Right lobe of liver (tissue), 6 donors: ENCODE measurements at regions not wholly inside any gene's neighbourhood (a gene's known extent, or its start where the extent isn't known, plus 50 kb on each side); places are given as distances from the start of the nearest gene placed in this dataset.

Experiments used
- ATAC-seq, 4 donors: fragments of 200-7000 bp; cut with Tn5 transposase; one replicate each; pipeline ENCODE4 v1.9.1; 2020; ENCODE audit warnings: mild to moderate bottlenecking in 4 of 4, moderate library complexity in 4 of 4
- DNase-seq, 3 donors: peaks; one replicate each; pipeline ENCODE4 v3.0.0-alpha.2; 2020
- H3K27ac ChIP-seq, 3 donors: fragments of 200-600 bp; one replicate each; pipeline ENCODE4 v1.8.0; 2022
- H3K27me3 ChIP-seq, 2 donors: fragments of 200-600 bp; one replicate each; pipeline ENCODE4 v1.8.0; 2022
- H3K36me3 ChIP-seq, 4 donors: fragments of 200-600 bp; sonication (generic) in 1 of 4; one replicate each; pipeline versions ENCODE4 v1.5.1 to v1.8.0; 2017 to 2022; ENCODE audit warnings: control low read depth in 1 of 4
- H3K4me1 ChIP-seq, 4 donors: fragments of 200-600 bp; sonication (generic) in 1 of 4; one replicate each; pipeline versions ENCODE4 v1.5.1 to v1.8.0; 2017 to 2022; ENCODE audit warnings: control low read depth in 1 of 4
- H3K4me3 ChIP-seq, 3 donors: fragments of 200-600 bp; one replicate each; pipeline ENCODE4 v1.8.0; 2022
- H3K9me3 ChIP-seq, 4 donors: fragments of 200-600 bp; sonication (generic) in 1 of 4; one replicate each; pipeline versions ENCODE4 v1.5.1 to v1.8.0; 2017 to 2022; ENCODE audit warnings: control low read depth in 1 of 4
- POLR2A ChIP-seq: fragments of 450-650 bp; IDR thresholded peaks from one replicate; pipeline ENCODE4 v1.6.1; 2017; ENCODE audit warnings: antibody characterized with exemption, mild to moderate bottlenecking
- whole genome bisulfite sequencing: methylation state at CpG from one replicate; pipeline ENCODE4 v1.1.6; 2018; ENCODE audit warnings: low coverage, low lambda C conversion rate; ENCODE audit not compliant: insufficient coverage; ENCODE audit errors: missing lambda C conversion rate; 5-methylcytosine and 5-hydroxymethylcytosine counted together
- intact Hi-C, 2 donors: fragments of 100-400 bp; cut with DNase I; formaldehyde crosslinking; loops; one replicate each; pipeline versions ENCODE4 v1.11.2 to v1.14.1; 2022
- small RNA-seq, 2 experiments: library from RNA; depleted of rRNA; stranded (forward); fragments of <200 nt; gene quantifications; one replicate each; pipeline ENCODE3, GENCODE V24; 2016
- TF ChIP-seq, protein P1 (sequence below), 4 donors: fragments of 200-600 bp in 3 of 4; fragments of 450-650 bp in 1 of 4; IDR thresholded peaks; one replicate each; pipeline versions ENCODE4 v1.5.1 to v1.8.0; 2016 to 2022; ENCODE audit warnings: antibody characterized with exemption in 4 of 4, mild to moderate bottlenecking in 2 of 4
- donor health status: DM: no; HTN: yes; CAD: no.
- donor health status: DM: no; HTN: no; CAD: no.
- donor health status: DM: no; HTN: no; CAD: no.
- donor health status: DM: no; HTN: yes; CAD: no.
- donor health status: DM: no; HTN: yes; CAD: no.

DNA sequence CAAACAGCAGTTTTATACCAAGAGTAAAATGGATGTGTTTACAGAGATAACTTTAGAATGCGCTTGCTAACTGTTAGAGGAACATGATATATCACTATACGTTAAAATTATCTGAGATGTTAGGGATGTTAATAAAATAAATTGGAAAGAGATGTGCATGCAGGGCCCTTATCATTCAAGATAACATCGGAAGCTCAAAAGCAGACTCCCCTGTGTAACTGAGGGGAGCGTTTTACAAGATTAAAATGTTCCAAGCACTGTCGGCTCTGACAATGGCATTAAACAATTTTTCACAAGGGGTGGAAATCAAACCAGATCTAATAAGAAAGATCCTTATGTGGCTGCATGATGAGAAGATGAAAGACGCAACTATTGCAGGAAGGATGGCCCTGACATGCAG, 53.3 kb upstream of the DCC start:
- H3K4me3 ChIP-seq, result no peak overlapping the region
- 47% methylated on average over 5 of the region's 6 CpGs for WGBS

DNA sequence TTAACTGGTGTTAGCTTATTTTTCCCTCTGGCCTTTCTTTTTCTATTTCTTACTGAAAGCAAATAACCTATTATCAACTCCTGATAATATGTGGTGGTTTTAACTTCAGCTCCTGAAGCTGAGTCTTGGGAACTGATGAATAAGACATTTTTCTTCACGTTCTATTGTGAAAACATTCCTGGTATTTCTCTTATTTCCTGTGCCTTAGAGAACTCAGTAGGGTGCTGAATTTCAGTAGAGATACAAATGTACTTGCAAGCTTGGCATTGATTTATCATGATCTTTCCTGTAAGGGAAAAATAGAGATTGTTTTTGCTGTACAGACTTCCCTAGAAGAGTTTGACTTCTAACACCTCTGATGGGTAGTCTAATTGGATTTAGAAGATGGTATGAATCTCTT, 52.8 kb upstream of the DCC start:
- no peak for ATAC-seq
- Histone ChIP-seq H3K36me3 (no peaks in the 10 kb centered on the region), H3K4me1 (peaks cover 0 to 6% (median 0%) of the 10 kb centered on the region in 4 donors)

More for the DNA sequence above, 53.3 kb upstream of the DCC start:
- ATAC-seq (no peak), DNase-seq (no peak)
- no peaks in the 10 kb centered on the region for H3K36me3 ChIP-seq
- H3K9me3 ChIP-seq, result no peaks in the 10 kb centered on the region
- H3K4me1 ChIP-seq, result peaks cover 0 to 6% (median 0%) of the 10 kb centered on the region in 4 donors
- H3K27me3 ChIP-seq, result no peaks in the 10 kb centered on the region
- TF ChIP-seq, protein P1, sequence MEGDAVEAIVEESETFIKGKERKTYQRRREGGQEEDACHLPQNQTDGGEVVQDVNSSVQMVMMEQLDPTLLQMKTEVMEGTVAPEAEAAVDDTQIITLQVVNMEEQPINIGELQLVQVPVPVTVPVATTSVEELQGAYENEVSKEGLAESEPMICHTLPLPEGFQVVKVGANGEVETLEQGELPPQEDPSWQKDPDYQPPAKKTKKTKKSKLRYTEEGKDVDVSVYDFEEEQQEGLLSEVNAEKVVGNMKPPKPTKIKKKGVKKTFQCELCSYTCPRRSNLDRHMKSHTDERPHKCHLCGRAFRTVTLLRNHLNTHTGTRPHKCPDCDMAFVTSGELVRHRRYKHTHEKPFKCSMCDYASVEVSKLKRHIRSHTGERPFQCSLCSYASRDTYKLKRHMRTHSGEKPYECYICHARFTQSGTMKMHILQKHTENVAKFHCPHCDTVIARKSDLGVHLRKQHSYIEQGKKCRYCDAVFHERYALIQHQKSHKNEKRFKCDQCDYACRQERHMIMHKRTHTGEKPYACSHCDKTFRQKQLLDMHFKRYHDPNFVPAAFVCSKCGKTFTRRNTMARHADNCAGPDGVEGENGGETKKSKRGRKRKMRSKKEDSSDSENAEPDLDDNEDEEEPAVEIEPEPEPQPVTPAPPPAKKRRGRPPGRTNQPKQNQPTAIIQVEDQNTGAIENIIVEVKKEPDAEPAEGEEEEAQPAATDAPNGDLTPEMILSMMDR (IDR thresholded peaks at IDR 0.05), result no peak
- no peak for TF ChIP-seq POLR2A
- intact Hi-C loops, result loop anchor here in 1 of 2 donors (10.0 kb wide), 1 partner anchor 622 kb away; no protein-coding TSS in a partner anchor
- no peak overlapping the region for H3K27ac ChIP-seq

DNA sequence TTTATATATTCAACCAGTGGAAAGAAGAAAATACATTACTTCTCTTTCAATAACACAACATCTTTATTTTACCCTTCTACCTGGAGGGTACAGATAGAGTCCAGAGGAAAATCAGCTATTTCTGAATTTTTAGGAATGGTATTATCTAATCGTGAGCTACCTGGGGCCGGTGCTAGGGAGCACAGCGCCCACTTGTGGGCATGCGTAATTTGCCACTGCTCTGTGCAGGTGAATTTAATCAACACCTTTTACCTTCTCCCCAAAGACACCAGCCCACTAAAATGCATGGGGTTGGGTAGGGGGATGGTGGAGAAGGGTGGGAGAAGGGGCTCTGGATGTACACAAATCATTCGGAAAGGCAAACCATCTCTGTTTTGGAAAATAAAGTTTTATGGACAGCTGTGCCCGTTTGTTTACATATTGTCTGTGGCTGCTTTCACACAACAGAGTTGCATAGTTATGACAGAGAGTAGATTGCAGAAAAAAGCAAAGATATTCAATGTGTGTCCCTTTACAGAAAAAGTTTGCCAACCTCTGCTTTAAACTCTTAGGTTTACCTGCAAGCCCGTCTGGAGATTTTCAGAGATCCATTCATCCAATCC, 51.5 kb upstream of the DCC start:
- Histone ChIP-seq H3K9me3 (no peaks in the 10 kb centered on the region), H3K27ac (no peak overlapping the region), H3K4me1 (peaks cover 0 to 6% (median 0%) of the 10 kb centered on the region in 4 donors), H3K4me3 (no peak overlapping the region), H3K27me3 (no peaks in the 10 kb centered on the region), H3K36me3 (no peaks in the 10 kb centered on the region)
- peak; percentile 74 to 86 (median 76) for ATAC-seq
- intact Hi-C loops, result loop anchor here in 1 of 2 donors (10.0 kb wide), 1 partner anchor 624 kb away; no protein-coding TSS in a partner anchor
- WGBS, result 19% methylated on average over 7 of the region's 7 CpGs
- DNase-seq, result peak; percentile 43 to 52 (median 51)
- no peak for TF ChIP-seq POLR2A
- TF ChIP-seq, protein P1 (IDR thresholded peaks at IDR 0.05), result peak; percentile 60 to 78 (median 66)

More for the DNA sequence above, 52.8 kb upstream of the DCC start:
- Histone ChIP-seq H3K4me3 (no peak overlapping the region), H3K27me3 (no peaks in the 10 kb centered on the region), H3K27ac (no peak overlapping the region), H3K9me3 (no peaks in the 10 kb centered on the region)
- 37% methylated on average over 1 of the region's 1 CpG for WGBS
- no peak for DNase-seq
- intact Hi-C loops, result loop anchor here in 1 of 2 donors (10.0 kb wide), 1 partner anchor 622 kb away; no protein-coding TSS in a partner anchor
- TF ChIP-seq POLR2A, result no peak
- TF ChIP-seq, protein P1 (IDR thresholded peaks at IDR 0.05), result no peak

DNA sequence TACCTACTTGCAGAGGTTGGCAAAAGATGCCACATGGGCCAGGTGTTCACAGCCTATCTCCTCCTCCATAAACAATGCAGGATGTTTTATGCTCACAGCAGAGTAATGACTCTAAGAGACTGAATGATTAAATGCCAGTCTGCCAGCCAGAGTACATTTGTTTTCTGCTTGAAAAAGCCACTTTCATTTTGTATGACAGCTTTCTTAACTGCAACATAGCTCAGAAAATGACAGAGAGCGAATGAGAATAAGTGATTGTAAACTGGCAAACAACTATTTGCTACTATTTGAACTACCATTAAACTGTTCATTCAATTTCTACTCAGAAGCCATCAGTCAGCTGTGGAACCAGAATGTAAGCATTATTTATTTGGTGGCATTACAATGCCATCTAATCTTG, 50.6 kb upstream of the DCC start:
- Histone ChIP-seq H3K27ac (no peak overlapping the region), H3K4me3 (no peak overlapping the region), H3K27me3 (no peaks in the 10 kb centered on the region), H3K4me1 (no peaks in the 10 kb centered on the region), H3K9me3 (no peaks in the 10 kb centered on the region), H3K36me3 (no peaks in the 10 kb centered on the region)
- TF ChIP-seq POLR2A, result no peak
- TF ChIP-seq, protein P1 (IDR thresholded peaks at IDR 0.05), result no peak
- no peak for DNase-seq
- ATAC-seq, result no peak
- 81% methylated on average over 1 of the region's 1 CpG for WGBS
- intact Hi-C loops, result loop anchor here in 1 of 2 donors (10.0 kb wide), 1 partner anchor 625 kb away; no protein-coding TSS in a partner anchor

Small RNA genes lying in the stretch of these regions (small RNA-seq; reads per million reads assigned to genes)
- gene RNU1-46P, result 0 reads per million in 2 experiments
